Right renal pelvis (tissue), 4 donors: ENCODE measurements at regions not wholly inside any gene's neighbourhood (a gene's known extent, or its start where the extent isn't known, plus 50 kb on each side); places are given as distances from the start of the nearest gene placed in this dataset.

Experiments
- DNase-seq, 4 donors: peaks; one replicate each; pipeline ENCODE4 v3.0.0-alpha.2; 2013; ENCODE audit warnings: low read depth in 4 of 4, low spot score in 3 of 4, missing footprints in 1 of 4

GRCh38 chr1:222048094-222048595 is 306.3 kb upstream of the DUSP10 start:
- DNase-seq = no peak

- DNase-seq = no peak
These were observed 305.5 kb upstream of the DUSP10 start for GRCh38 chr1:222047366-222047765.

GRCh38 chr1:222046684-222047263 is 304.9 kb upstream of the DUSP10 start:
- no peak for DNase-seq

GRCh38 chr1:222045786-222046185 is 303.9 kb upstream of the DUSP10 start:
- DNase-seq = no peak

GRCh38 chr1:222045236-222045635 is 303.3 kb upstream of the DUSP10 start:
- DNase-seq = no peak

- peak in 1 of 4 donors; percentile 58 for DNase-seq
These were observed 301.8 kb upstream of the DUSP10 start for GRCh38 chr1:222043444-222044292.

- no peak for DNase-seq
These were observed 300.2 kb upstream of the DUSP10 start for GRCh38 chr1:222042120-222042519.

GRCh38 chr1:222040955-222041354 is 299.1 kb upstream of the DUSP10 start:
- no peak for DNase-seq

- DNase-seq = no peak
These were observed 298.4 kb upstream of the DUSP10 start for GRCh38 chr1:222040121-222040805.

GRCh38 chr1:222038971-222039370 is 297.1 kb upstream of the DUSP10 start:
- DNase-seq = no peak

- DNase-seq = no peak
These were observed 295.8 kb upstream of the DUSP10 start for GRCh38 chr1:222037720-222038119.

GRCh38 chr1:222034790-222035189 is 292.9 kb upstream of the DUSP10 start:
- DNase-seq = no peak

- no peak for DNase-seq
These were observed 291.6 kb upstream of the DUSP10 start for GRCh38 chr1:222033450-222033849.

GRCh38 chr1:222031318-222031717 is 289.4 kb upstream of the DUSP10 start:
- DNase-seq = no peak

- no peak for DNase-seq
These were observed 286.8 kb upstream of the DUSP10 start for GRCh38 chr1:222028676-222029075.

- no peak for DNase-seq
These were observed 286.2 kb upstream of the DUSP10 start for GRCh38 chr1:222028116-222028515.

- DNase-seq = no peak
These were observed 284.4 kb upstream of the DUSP10 start for GRCh38 chr1:222026280-222026679.

- DNase-seq = no peak
These were observed 281.1 kb upstream of the DUSP10 start for GRCh38 chr1:222023025-222023424.

- DNase-seq = no peak
These were observed 279.2 kb upstream of the DUSP10 start for GRCh38 chr1:222021129-222021528.

GRCh38 chr1:222020553-222020952 is 278.7 kb upstream of the DUSP10 start:
- DNase-seq = no peak

GRCh38 chr1:222019029-222019428 is 277.1 kb upstream of the DUSP10 start:
- no peak for DNase-seq
